Natural killer cell (primary cell): ENCODE measurements at regions not wholly inside any gene's neighbourhood (a gene's known extent, or its start where the extent isn't known, plus 50 kb on each side); places are given as distances from the start of the nearest gene placed in this dataset.

Source experiments
- ATAC-seq, 3 donors: fragments of 150-1000 bp in 2 of 3; fragments of 200-7000 bp in 1 of 3; cut with Tn5 transposase; 1 replicate in 1 of 3; 2 replicates in 2 of 3; pipeline ENCODE4 v1.10.0; 2021; ENCODE audit warnings: mild to moderate bottlenecking in 2 of 3, moderate library complexity in 2 of 3
- DNase-seq, 2 donors: peaks; one replicate each; pipeline versions ENCODE4 v3.0.0 to v3.0.0-alpha.2; 2013 to 2021; ENCODE audit warnings: mixed read lengths in 1 of 2
- H3K27ac ChIP-seq: one replicate; pipeline ENCODE4 v1.5.1; 2013; ENCODE audit warnings: mild to moderate bottlenecking, low read length
- H3K27me3 ChIP-seq: one replicate; pipeline ENCODE4 v1.6.1; 2013; ENCODE audit warnings: low read length; ENCODE audit not compliant: control insufficient read depth, insufficient read depth
- H3K36me3 ChIP-seq: one replicate; pipeline ENCODE4 v1.6.1; 2013; ENCODE audit warnings: low read length; ENCODE audit not compliant: control insufficient read depth, insufficient read depth
- H3K4me1 ChIP-seq: one replicate; pipeline ENCODE4 v1.6.1; 2013; ENCODE audit warnings: low read length; ENCODE audit not compliant: control insufficient read depth, insufficient read depth
- H3K4me3 ChIP-seq: one replicate; pipeline ENCODE4 v1.5.1; 2013; ENCODE audit warnings: low read length
- H3K9me3 ChIP-seq: one replicate; pipeline ENCODE4 v1.6.1; 2013; ENCODE audit warnings: low read length; ENCODE audit not compliant: control insufficient read depth, insufficient read depth
- H3K27ac Mint-ChIP-seq, 2 donors: one replicate each; pipeline ENCODE4 v1.8.0; 2022; ENCODE audit warnings: mild to moderate bottlenecking in 2 of 2, mixed read lengths in 2 of 2, moderate library complexity in 1 of 2
- H3K27me3 Mint-ChIP-seq, 2 donors: one replicate each; pipeline ENCODE4 v1.8.0; 2022; ENCODE audit warnings: low read depth in 2 of 2, mixed read lengths in 2 of 2
- H3K36me3 Mint-ChIP-seq: one replicate; pipeline ENCODE4 v1.8.0; 2022; ENCODE audit warnings: mixed read lengths
- H3K4me1 Mint-ChIP-seq, 2 donors: one replicate each; pipeline ENCODE4 v1.8.0; 2022; ENCODE audit warnings: mixed read lengths in 2 of 2
- H3K4me3 Mint-ChIP-seq: one replicate; pipeline ENCODE4 v1.8.0; 2022; ENCODE audit warnings: mild to moderate bottlenecking, moderate library complexity, mixed read lengths
- H3K9me3 Mint-ChIP-seq, 2 donors: one replicate each; pipeline ENCODE4 v1.8.0; 2022; ENCODE audit warnings: mixed read lengths in 2 of 2
- CTCF ChIP-seq: fragments of 200-600 bp; IDR thresholded peaks from one replicate; pipeline ENCODE4 v1.8.0; 2022; ENCODE audit warnings: antibody characterized with exemption
- WGBS: methylation state at CpG from one replicate; pipeline ENCODE4 v1.1.7; 2013; ENCODE audit warnings: missing lambda C conversion rate; ENCODE audit not compliant: insufficient coverage; 5-methylcytosine and 5-hydroxymethylcytosine counted together
- intact Hi-C: fragments of 100-400 bp; cut with micrococcal nuclease; formaldehyde crosslinking; loops from one replicate; pipeline ENCODE4 v1.14.2; 2022

GRCh38 chr12:93139028-93139665 lies 210.1 kb upstream of the EEA1 start:
- intact Hi-C loops, result no loop called here
- Histone ChIP-seq H3K9me3 (no peaks in the 10 kb centered on the region), H3K4me1 (peaks cover 7% of the 10 kb centered on the region), H3K36me3 (no peaks in the 10 kb centered on the region), H3K27me3 (no peaks in the 10 kb centered on the region), H3K27ac (no peak overlapping the region), H3K4me3 (no peak overlapping the region)
- H3K4me1 Mint-ChIP-seq, result peaks cover 27 to 30% of the 10 kb centered on the region in 2 donors
- ATAC-seq (peak in 1 of 3 donors; percentile 45), DNase-seq (no peak)
- H3K4me3 Mint-ChIP-seq, result no peak overlapping the region
- TF ChIP-seq CTCF, result no peak
- no peaks in the 10 kb centered on the region for H3K9me3 Mint-ChIP-seq
- 70% methylated on average over 1 of the region's 1 CpG for WGBS
- H3K27ac Mint-ChIP-seq, result peak overlapping the region in 1 of 2 donors; percentile 4
- no peaks in the 10 kb centered on the region for H3K36me3 Mint-ChIP-seq
- H3K27me3 Mint-ChIP-seq, result no peaks in the 10 kb centered on the region

GRCh38 chr12:93140325-93140724 lies 211.2 kb upstream of the EEA1 start:
- Mint-ChIP-seq H3K9me3 (no peaks in the 10 kb centered on the region), H3K27ac (no peak overlapping the region), H3K4me3 (no peak overlapping the region), H3K4me1 (peaks cover 18 to 22% of the 10 kb centered on the region in 2 donors), H3K27me3 (no peaks in the 10 kb centered on the region), H3K36me3 (no peaks in the 10 kb centered on the region)
- H3K9me3 ChIP-seq, result no peaks in the 10 kb centered on the region
- no peak for TF ChIP-seq CTCF
- no peaks in the 10 kb centered on the region for H3K27me3 ChIP-seq
- H3K4me1 ChIP-seq, result peaks cover 7% of the 10 kb centered on the region
- ATAC-seq, result no peak
- intact Hi-C loops, result no loop called here
- no peaks in the 10 kb centered on the region for H3K36me3 ChIP-seq
- DNase-seq, result no peak
- WGBS, result no CpG with 5 or more reads among the region's 1 CpG
- no peak overlapping the region for H3K4me3 ChIP-seq
- no peak overlapping the region for H3K27ac ChIP-seq

- intact Hi-C loops, result no loop called here
- Mint-ChIP-seq H3K27me3 (no peaks in the 10 kb centered on the region), H3K4me3 (no peak overlapping the region), H3K36me3 (no peaks in the 10 kb centered on the region), H3K9me3 (no peaks in the 10 kb centered on the region), H3K4me1 (peaks cover 13 to 17% of the 10 kb centered on the region in 2 donors), H3K27ac (no peak overlapping the region)
- peaks cover 7% of the 10 kb centered on the region for H3K4me1 ChIP-seq
- TF ChIP-seq CTCF, result no peak
- H3K27me3 ChIP-seq, result no peaks in the 10 kb centered on the region
- H3K27ac ChIP-seq, result no peak overlapping the region
- ATAC-seq (no peak), DNase-seq (no peak)
- 84% methylated on average over 6 of the region's 6 CpGs for WGBS
- no peaks in the 10 kb centered on the region for H3K36me3 ChIP-seq
- no peaks in the 10 kb centered on the region for H3K9me3 ChIP-seq
- no peak overlapping the region for H3K4me3 ChIP-seq
These were observed 211.7 kb upstream of the EEA1 start for GRCh38 chr12:93140801-93141200.

- ATAC-seq (no peak), DNase-seq (no peak)
- H3K9me3 Mint-ChIP-seq, result no peaks in the 10 kb centered on the region
- H3K27ac Mint-ChIP-seq, result no peak overlapping the region
- Histone ChIP-seq H3K4me1 (peaks cover 4% of the 10 kb centered on the region), H3K27me3 (no peaks in the 10 kb centered on the region), H3K4me3 (no peak overlapping the region), H3K27ac (no peak overlapping the region), H3K36me3 (no peaks in the 10 kb centered on the region), H3K9me3 (no peaks in the 10 kb centered on the region)
- no peaks in the 10 kb centered on the region for H3K36me3 Mint-ChIP-seq
- 91% methylated on average over 1 of the region's 3 CpGs for WGBS
- no peak overlapping the region for H3K4me3 Mint-ChIP-seq
- no peak for TF ChIP-seq CTCF
- H3K27me3 Mint-ChIP-seq, result no peaks in the 10 kb centered on the region
- H3K4me1 Mint-ChIP-seq, result peaks cover 0 to 4% of the 10 kb centered on the region in 2 donors
- intact Hi-C loops, result no loop called here
These were observed 213.8 kb upstream of the EEA1 start for GRCh38 chr12:93142881-93143280.
